GM06990 (cell line): ENCODE measurements at regions not wholly inside any gene's neighbourhood (a gene's known extent, or its start where the extent isn't known, plus 50 kb on each side); places are given as distances from the start of the nearest gene placed in this dataset.

ENCODE experiments used
- DNase-seq: peaks from one replicate; pipeline ENCODE4 v3.0.0-alpha.2; 2011; ENCODE audit not compliant: insufficient read length; ENCODE audit errors: extremely low read depth
- H3K27me3 ChIP-seq: replicated peaks from 2 replicates; pipeline ENCODE4 v1.6.0; 2011; ENCODE audit warnings: low read length; ENCODE audit not compliant: control insufficient read depth, insufficient read depth
- H3K36me3 ChIP-seq: 2 replicates; pipeline ENCODE4 v1.5.1; 2011; ENCODE audit warnings: low read length; ENCODE audit not compliant: control insufficient read depth, insufficient read depth
- H3K4me3 ChIP-seq: replicated peaks from 2 replicates; pipeline ENCODE4 v1.5.1; 2011; ENCODE audit warnings: low read depth, mild to moderate bottlenecking, control low read depth, low read length
- TF ChIP-seq, protein P1 (sequence below): IDR thresholded peaks from 2 replicates; pipeline ENCODE4 v1.5.1; 2011; ENCODE audit warnings: low read length, control low read depth, mild to moderate bottlenecking, inconsistent platforms; ENCODE audit not compliant: insufficient read depth, poor library complexity, severe bottlenecking

- TF ChIP-seq, protein P1, sequence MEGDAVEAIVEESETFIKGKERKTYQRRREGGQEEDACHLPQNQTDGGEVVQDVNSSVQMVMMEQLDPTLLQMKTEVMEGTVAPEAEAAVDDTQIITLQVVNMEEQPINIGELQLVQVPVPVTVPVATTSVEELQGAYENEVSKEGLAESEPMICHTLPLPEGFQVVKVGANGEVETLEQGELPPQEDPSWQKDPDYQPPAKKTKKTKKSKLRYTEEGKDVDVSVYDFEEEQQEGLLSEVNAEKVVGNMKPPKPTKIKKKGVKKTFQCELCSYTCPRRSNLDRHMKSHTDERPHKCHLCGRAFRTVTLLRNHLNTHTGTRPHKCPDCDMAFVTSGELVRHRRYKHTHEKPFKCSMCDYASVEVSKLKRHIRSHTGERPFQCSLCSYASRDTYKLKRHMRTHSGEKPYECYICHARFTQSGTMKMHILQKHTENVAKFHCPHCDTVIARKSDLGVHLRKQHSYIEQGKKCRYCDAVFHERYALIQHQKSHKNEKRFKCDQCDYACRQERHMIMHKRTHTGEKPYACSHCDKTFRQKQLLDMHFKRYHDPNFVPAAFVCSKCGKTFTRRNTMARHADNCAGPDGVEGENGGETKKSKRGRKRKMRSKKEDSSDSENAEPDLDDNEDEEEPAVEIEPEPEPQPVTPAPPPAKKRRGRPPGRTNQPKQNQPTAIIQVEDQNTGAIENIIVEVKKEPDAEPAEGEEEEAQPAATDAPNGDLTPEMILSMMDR = no peak
- no peaks in the 10 kb centered on the region for H3K36me3 ChIP-seq
Observed at GRCh38 chr2:18792684-18793083, 203.3 kb upstream of the NT5C1B start.

GRCh38 chr2:18792226-18792629 lies 202.9 kb upstream of the NT5C1B start:
- H3K36me3 ChIP-seq = no peaks in the 10 kb centered on the region
- TF ChIP-seq, protein P1 = no peak
- no peaks in the 10 kb centered on the region for H3K27me3 ChIP-seq
- DNase-seq = no peak
- H3K4me3 ChIP-seq = no peak overlapping the region

More at GRCh38 chr2:18792684-18793083, 203.3 kb upstream of the NT5C1B start:
- Histone ChIP-seq H3K27me3 (no peaks in the 10 kb centered on the region), H3K4me3 (no peak overlapping the region)
- DNase-seq = no peak

- H3K36me3 ChIP-seq = no peaks in the 10 kb centered on the region
- TF ChIP-seq, protein P1 = no peak
- H3K4me3 ChIP-seq = no peak overlapping the region
- DNase-seq = no peak
- H3K27me3 ChIP-seq = no peaks in the 10 kb centered on the region
Observed at GRCh38 chr2:18791172-18791797, 201.9 kb upstream of the NT5C1B start.

GRCh38 chr2:18790509-18791171 lies 201.3 kb upstream of the NT5C1B start:
- no peak overlapping the region for H3K4me3 ChIP-seq
- DNase-seq = no peak
- TF ChIP-seq, protein P1 = no peak
- no peaks in the 10 kb centered on the region for H3K36me3 ChIP-seq
- H3K27me3 ChIP-seq = no peaks in the 10 kb centered on the region

DNA sequence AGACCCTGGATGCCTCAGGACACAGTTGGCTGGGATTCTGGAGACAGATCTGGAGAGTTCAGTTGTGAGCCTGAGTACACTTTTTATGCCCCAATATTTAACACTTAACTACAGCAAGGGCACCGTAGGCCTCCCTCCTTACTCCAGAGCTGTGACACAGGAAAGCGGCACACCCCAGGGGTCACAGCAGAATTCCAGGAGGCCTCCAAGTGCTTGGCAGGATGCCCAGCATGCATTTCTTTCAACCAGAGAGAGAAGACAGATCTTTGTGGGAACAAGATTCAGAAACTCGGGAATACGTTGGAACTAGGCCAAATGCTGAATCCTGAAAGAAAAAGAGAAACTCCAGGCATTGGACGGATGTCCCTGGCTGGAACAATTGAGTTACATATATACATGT lies 199.2 kb upstream of the NT5C1B start:
- Histone ChIP-seq H3K4me3 (no peak overlapping the region), H3K36me3 (no peaks in the 10 kb centered on the region), H3K27me3 (no peaks in the 10 kb centered on the region)
- TF ChIP-seq, protein P1 = no peak
- no peak for DNase-seq

DNA sequence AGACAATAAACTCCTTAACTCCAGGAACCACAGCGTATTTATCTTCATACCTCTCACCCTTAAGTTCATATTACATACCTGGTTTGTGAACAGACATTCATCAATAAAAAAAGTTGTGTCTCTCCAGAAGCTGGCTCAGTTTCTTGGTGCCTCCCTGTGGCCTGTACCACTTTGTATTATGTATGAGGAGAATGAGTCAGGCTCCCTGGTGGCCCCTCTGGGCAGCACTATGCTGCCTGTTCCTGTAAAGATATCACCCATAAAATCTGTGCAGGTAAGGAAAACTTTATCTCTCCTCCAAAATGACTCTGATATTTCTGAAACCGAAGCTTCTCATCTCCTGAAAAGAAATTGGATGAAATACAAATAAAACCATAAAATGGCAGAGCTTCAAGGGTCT lies 198.4 kb upstream of the NT5C1B start:
- Histone ChIP-seq H3K36me3 (no peaks in the 10 kb centered on the region), H3K27me3 (no peaks in the 10 kb centered on the region), H3K4me3 (no peak overlapping the region)
- TF ChIP-seq, protein P1 = no peak
- no peak for DNase-seq
